ENCODE measurements at regions not wholly inside any gene's neighbourhood (a gene's known extent, or its start where the extent isn't known, plus 50 kb on each side); places are given as distances from the start of the nearest gene placed in this dataset.

GRCh38 chr9:38253200-38253599 is 139.3 kb upstream of the ALDH1B1 start:
- Histone ChIP-seq H3K4me3 (no peak overlapping the region), H3K4me1 (ENCODE audit: low read depth) (no peaks in the 10 kb centered on the region), H3K27ac (no peak overlapping the region), H3K27me3 (no peaks in the 10 kb centered on the region), H3K36me3 (no peaks in the 10 kb centered on the region), H3K9me3 (ENCODE audit: low read depth) (no peaks in the 10 kb centered on the region)
- TF ChIP-seq CTCF (IDR thresholded peaks at IDR 0.05; ENCODE audit: low read depth, low read length), result no peak
- no peak for DNase-seq (ENCODE audit: low read depth in 1 of 2, low spot score in 1 of 2)

- H3K4me1 ChIP-seq (ENCODE audit: low read depth), result no peaks in the 10 kb centered on the region
- DNase-seq (ENCODE audit: low read depth in 1 of 2, low spot score in 1 of 2), result no peak
- no peaks in the 10 kb centered on the region for H3K9me3 ChIP-seq (ENCODE audit: low read depth)
- no peak overlapping the region for H3K4me3 ChIP-seq
- no peak overlapping the region for H3K27ac ChIP-seq
- no peaks in the 10 kb centered on the region for H3K27me3 ChIP-seq
- no peak for TF ChIP-seq CTCF (IDR thresholded peaks at IDR 0.05; ENCODE audit: low read depth, low read length)
- H3K36me3 ChIP-seq, result no peaks in the 10 kb centered on the region
Measured at GRCh38 chr9:38251036-38251860, 141.3 kb upstream of the ALDH1B1 start.

GRCh38 chr9:38250279-38251035 is 142.0 kb upstream of the ALDH1B1 start:
- Histone ChIP-seq H3K4me3 (no peak overlapping the region), H3K36me3 (no peaks in the 10 kb centered on the region), H3K4me1 (ENCODE audit: low read depth) (no peaks in the 10 kb centered on the region), H3K27me3 (no peaks in the 10 kb centered on the region), H3K9me3 (ENCODE audit: low read depth) (no peaks in the 10 kb centered on the region), H3K27ac (no peak overlapping the region)
- TF ChIP-seq CTCF (IDR thresholded peaks at IDR 0.05; ENCODE audit: low read depth, low read length), result no peak
- no peak for DNase-seq (ENCODE audit: low read depth in 1 of 2, low spot score in 1 of 2)

GRCh38 chr9:38249587-38250210 is 142.8 kb upstream of the ALDH1B1 start:
- Histone ChIP-seq H3K27me3 (no peaks in the 10 kb centered on the region), H3K4me3 (no peak overlapping the region), H3K9me3 (ENCODE audit: low read depth) (no peaks in the 10 kb centered on the region), H3K4me1 (ENCODE audit: low read depth) (no peaks in the 10 kb centered on the region), H3K27ac (no peak overlapping the region), H3K36me3 (no peaks in the 10 kb centered on the region)
- DNase-seq (ENCODE audit: low read depth in 1 of 2, low spot score in 1 of 2), result no peak
- TF ChIP-seq CTCF (IDR thresholded peaks at IDR 0.05; ENCODE audit: low read depth, low read length), result no peak

GRCh38 chr9:38249049-38249448 is 143.5 kb upstream of the ALDH1B1 start:
- no peak for TF ChIP-seq CTCF (IDR thresholded peaks at IDR 0.05; ENCODE audit: low read depth, low read length)
- no peak overlapping the region for H3K27ac ChIP-seq
- H3K9me3 ChIP-seq (ENCODE audit: low read depth), result no peaks in the 10 kb centered on the region
- H3K36me3 ChIP-seq, result no peaks in the 10 kb centered on the region
- no peaks in the 10 kb centered on the region for H3K4me1 ChIP-seq (ENCODE audit: low read depth)
- H3K4me3 ChIP-seq, result no peak overlapping the region
- no peaks in the 10 kb centered on the region for H3K27me3 ChIP-seq
- no peak for DNase-seq (ENCODE audit: low read depth in 1 of 2, low spot score in 1 of 2)
